HepG2 (cell line): ENCODE measurements at regions not wholly inside any gene's neighbourhood (a gene's known extent, or its start where the extent isn't known, plus 50 kb on each side); places are given as distances from the start of the nearest gene placed in this dataset.

Experiments used
- ATAC-seq: fragments of 200-7000 bp; cut with Tn5 transposase; 3 replicates; pipeline ENCODE4 v1.9.1; 2020; ENCODE audit warnings: mild to moderate bottlenecking, moderate library complexity
- BruUV-seq: library from RNA; stranded (reverse); fragments of 400-500 nt; replicated peaks from 2 replicates; lab custom pipeline; 2021; lab: Mats Ljungman, UMichigan
- CTCF ChIA-PET: fragments of 300-600 bp; formaldehyde crosslinking; extraction: SDS; loops from one replicate; lab custom pipeline; 2021; ENCODE audit warnings: low total read pairs, inconsistent platforms, low intra/inter-chr PET ratio; lab: Yijun Ruan, JAX
- POLR2A ChIA-PET: fragments of 350-600 bp; sonication (Branson Sonifier 250); formaldehyde crosslinking; loops from one replicate; lab custom pipeline; 2020; ENCODE audit warnings: antibody characterized with exemption, inconsistent platforms; lab: Yijun Ruan, JAX
- DNase-seq: peaks from one replicate; pipeline ENCODE4 v3.0.0-alpha.2; 2015; ENCODE audit warnings: low spot score
- FAIRE-seq: peaks from 3 replicates; lab custom pipeline; 2011; peaks lifted over from hg19 to GRCh38; lab: Jason Lieb, UNC
- H2AFZ ChIP-seq: one replicate; pipeline ENCODE4 v1.6.1; 2011; ENCODE audit warnings: low read length, inconsistent platforms
- H3K27ac ChIP-seq: fragments of 300-600 bp; 3 replicates; pipeline ENCODE4 v1.8.0; 2011; ENCODE audit warnings: mixed run types, mild to moderate bottlenecking, mixed read lengths, low read length, inconsistent platforms; ENCODE audit not compliant: insufficient read depth; ENCODE audit errors: extremely low read length
- H3K27me3 ChIP-seq, 2 experiments: fragments of 200-600 bp in 1 of 2; 2 replicates in 1 of 2; 3 replicates in 1 of 2; pipeline versions ENCODE4 v1.6.0 to v1.8.0; 2011; ENCODE audit warnings: low read length in 2 of 2, mild to moderate bottlenecking in 2 of 2, moderate library complexity in 2 of 2, inconsistent platforms in 1 of 2; ENCODE audit not compliant: insufficient read depth in 2 of 2, control insufficient read depth in 1 of 2
- H3K36me3 ChIP-seq, 2 experiments: fragments of 200-600 bp in 1 of 2; replicated peaks in 1 of 2; 2 replicates in 1 of 2; 3 replicates in 1 of 2; pipeline versions ENCODE4 v1.5.1 to v1.8.0; 2011; ENCODE audit warnings: low read length in 2 of 2, inconsistent platforms in 1 of 2; ENCODE audit not compliant: insufficient read depth in 2 of 2, control insufficient read depth in 1 of 2
- H3K4me1 ChIP-seq: 2 replicates; pipeline ENCODE4 v1.5.1; 2012; ENCODE audit warnings: low read length, inconsistent platforms; ENCODE audit not compliant: insufficient read depth
- H3K4me2 ChIP-seq: 2 replicates; pipeline ENCODE4 v1.6.0; 2011; ENCODE audit warnings: low read depth, low read length, inconsistent platforms
- H3K4me3 ChIP-seq, 3 experiments: fragments of 200-600 bp in 1 of 3; sonication (generic), shearing (Covaris generic) in 1 of 3; replicated peaks in 1 of 3; 2 replicates each; pipeline ENCODE4 v1.5.1; 2011 to 2016; ENCODE audit warnings: low read length in 3 of 3, inconsistent platforms in 2 of 3, low read depth in 2 of 3, mild to moderate bottlenecking in 2 of 3, control low read depth in 1 of 3, mixed read lengths in 1 of 3; ENCODE audit not compliant: insufficient read depth in 1 of 3
- H3K79me2 ChIP-seq: one replicate; pipeline ENCODE4 v1.6.1; 2011; ENCODE audit warnings: low read length, inconsistent platforms; ENCODE audit not compliant: insufficient read depth
- H3K9ac ChIP-seq: 2 replicates; pipeline ENCODE4 v1.6.0; 2011; ENCODE audit warnings: mild to moderate bottlenecking, low read depth, low read length, inconsistent platforms; ENCODE audit not compliant: insufficient read depth
- H3K9me3 ChIP-seq: 2 replicates; pipeline ENCODE4 v1.5.1; 2012; ENCODE audit warnings: mild to moderate bottlenecking, low read length
- H4K20me1 ChIP-seq: 2 replicates; pipeline ENCODE4 v1.6.0; 2011; ENCODE audit warnings: inconsistent platforms, mild to moderate bottlenecking, low read length, moderate library complexity; ENCODE audit not compliant: insufficient read depth
- AHDC1 ChIP-seq: sonication (generic); formaldehyde crosslinking; IDR thresholded peaks from 2 replicates; pipeline ENCODE4 v1.5.1; 2020; ENCODE audit warnings: mild to moderate bottlenecking, missing genetic modification reagents, borderline replicate concordance
- BRF2 ChIP-seq: sonication (generic); formaldehyde crosslinking; IDR thresholded peaks from 2 replicates; pipeline ENCODE4 v1.8.1; 2022; ENCODE audit warnings: mild to moderate bottlenecking, missing genetic modification reagents
- CSRNP2 ChIP-seq: sonication (generic); formaldehyde crosslinking; conservative IDR thresholded peaks from 2 replicates; pipeline ENCODE4 v1.8.0; 2022; ENCODE audit warnings: low read depth, missing genetic modification reagents
- ZBTB42 ChIP-seq: sonication (generic); formaldehyde crosslinking; IDR thresholded peaks from 2 replicates; pipeline ENCODE4 v1.5.0; 2020; ENCODE audit warnings: mild to moderate bottlenecking, missing genetic modification reagents
- ZNF256 ChIP-seq: sonication (generic); formaldehyde crosslinking; conservative IDR thresholded peaks from 2 replicates; pipeline ENCODE4 v1.4.0; 2020; ENCODE audit warnings: missing genetic modification reagents
- ZNF816 ChIP-seq: sonication (generic); formaldehyde crosslinking; IDR thresholded peaks from 2 replicates; pipeline ENCODE4 v1.8.0; 2022; ENCODE audit warnings: missing genetic modification reagents, mild to moderate bottlenecking, borderline replicate concordance
- WGBS: methylation state at CpG from one replicate; pipeline ENCODE4 v1.1.6; 2017; ENCODE audit warnings: low lambda C conversion rate; 5-methylcytosine and 5-hydroxymethylcytosine counted together
- in situ Hi-C: cut with HindIII; loops from 2 replicates; pipeline ENCODE4 v1.10.0; 2017; ENCODE audit warnings: low pct_unique_long_range_greater_than_20kb; ENCODE audit not compliant: extremely low pct_ligation_motif_present
- intact Hi-C: fragments of 100-400 bp; cut with micrococcal nuclease; formaldehyde crosslinking; loops from one replicate; pipeline ENCODE4 v1.10.0; 2022; ENCODE audit not compliant: unreplicated experiment

GRCh38 chr12:88698471-88698870 lies 118.2 kb upstream of the KITLG start (continued):
- no peak for TF ChIP-seq AHDC1
- TF ChIP-seq, all 625 proteins: peak for 0

- no peak overlapping the region for H3K4me2 ChIP-seq
- BruUV-seq, result no TSS peak
- TF ChIP-seq BRF2 (CRISPR knock-in tag) (no peak), CSRNP2 (CRISPR knock-in tag) (no peak), ZBTB42 (CRISPR knock-in tag) (no peak), ZNF256 (CRISPR knock-in tag) (no peak), ZNF816 (CRISPR knock-in tag) (no peak)
- TF ChIP-seq, all 625 proteins: peak for 0
- no peaks in the 10 kb centered on the region for H3K4me1 ChIP-seq
- no peak overlapping the region for H3K27ac ChIP-seq
- no peaks in the 10 kb centered on the region for H3K79me2 ChIP-seq
- H3K27me3 ChIP-seq, result no peaks in the 10 kb centered on the region
- H3K9ac ChIP-seq, result no peak overlapping the region
- intact Hi-C loops, result no loop called here
- FAIRE-seq, result no peak
- no peak for DNase-seq
- POLR2A ChIA-PET, result no interaction called here
- 0% methylated on average over 1 of the region's 1 CpG for WGBS
- CTCF ChIA-PET, result no interaction called here
- no peak for ATAC-seq
- no peaks in the 10 kb centered on the region for H4K20me1 ChIP-seq
- no peak overlapping the region for H2AFZ ChIP-seq
- no peak overlapping the region for H3K4me3 ChIP-seq
- H3K9me3 ChIP-seq, result peaks cover 36% of the 10 kb centered on the region
- in situ Hi-C loops, result no loop called here
- H3K36me3 ChIP-seq, result no peaks in the 10 kb centered on the region
Observed at GRCh38 chr12:88693837-88694445, 113.7 kb upstream of the KITLG start.
